ENCODE measurements at regions not wholly inside any gene's neighbourhood (a gene's known extent, or its start where the extent isn't known, plus 50 kb on each side); places are given as distances from the start of the nearest gene placed in this dataset.

GRCh38 chr2:129483366-129483765 lies 496.1 kb upstream of the RAB6C start:
- TF ChIP-seq POLR2A (IDR thresholded peaks at IDR 0.05; ENCODE audit: low read depth, low read length) = no peak
- TF ChIP-seq POU2F2 (IDR thresholded peaks at IDR 0.05; ENCODE audit: low read depth, low read length) = no peak
- no peak for TF ChIP-seq POLR2AphosphoS5 (IDR thresholded peaks at IDR 0.05; ENCODE audit: low read depth, low read length)
